Type B pancreatic cell (in vitro differentiated cells): ENCODE measurements at regions not wholly inside any gene's neighbourhood (a gene's known extent, or its start where the extent isn't known, plus 50 kb on each side); places are given as distances from the start of the nearest gene placed in this dataset.
A peak's percentile ranks its signal among the peaks of the same experiment; 100 is the strongest.

Experiments
- DNase-seq: peaks from one replicate; pipeline ENCODE4 v3.0.0; 2021; ENCODE audit warnings: mixed read lengths; ENCODE audit not compliant: unreplicated experiment; ENCODE audit errors: extremely low spot score
- H3K27ac Mint-ChIP-seq: 2 replicates; pipeline ENCODE4 v1.8.0; 2021; ENCODE audit warnings: mild to moderate bottlenecking, mixed read lengths
- H3K27me3 Mint-ChIP-seq: 2 replicates; pipeline ENCODE4 v1.8.0; 2021; ENCODE audit warnings: mixed read lengths
- H3K36me3 Mint-ChIP-seq: 2 replicates; pipeline ENCODE4 v1.8.0; 2021; ENCODE audit warnings: mixed read lengths
- H3K4me1 Mint-ChIP-seq: one replicate; pipeline ENCODE4 v1.8.0; 2021; ENCODE audit warnings: mixed read lengths; ENCODE audit not compliant: unreplicated experiment
- H3K4me3 Mint-ChIP-seq: 2 replicates; pipeline ENCODE4 v1.8.0; 2021; ENCODE audit warnings: mild to moderate bottlenecking, mixed read lengths
- H3K9me3 Mint-ChIP-seq: 2 replicates; pipeline ENCODE4 v1.8.0; 2021; ENCODE audit warnings: mixed read lengths
- TF ChIP-seq, protein P1 (sequence below): fragments of 200-600 bp; sonication (generic); conservative IDR thresholded peaks from 2 replicates; pipeline ENCODE4 v1.5.0; 2021; ENCODE audit warnings: antibody characterized with exemption, mild to moderate bottlenecking

DNA sequence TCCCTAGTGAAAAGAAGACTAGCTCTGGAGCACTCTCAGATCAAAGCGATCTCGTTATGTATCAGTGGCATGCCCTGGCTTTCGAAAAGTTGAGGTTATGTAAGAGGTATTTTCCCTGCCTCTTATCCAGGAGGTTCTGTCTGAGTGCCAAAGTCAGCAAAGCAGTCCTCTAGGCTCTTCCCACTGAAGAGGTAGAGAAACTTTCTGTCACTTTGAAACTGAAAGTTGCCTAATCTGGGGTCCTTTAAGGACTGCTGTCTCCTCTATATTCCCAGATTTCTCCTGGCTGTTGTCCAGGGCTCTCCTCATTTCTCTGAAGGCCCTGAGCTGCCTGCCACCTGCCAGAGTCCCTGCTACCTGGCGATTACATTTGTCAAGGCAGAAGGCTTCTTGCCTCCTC is 96.3 kb downstream of the B3GNT2 start:
- TF ChIP-seq, protein P1, sequence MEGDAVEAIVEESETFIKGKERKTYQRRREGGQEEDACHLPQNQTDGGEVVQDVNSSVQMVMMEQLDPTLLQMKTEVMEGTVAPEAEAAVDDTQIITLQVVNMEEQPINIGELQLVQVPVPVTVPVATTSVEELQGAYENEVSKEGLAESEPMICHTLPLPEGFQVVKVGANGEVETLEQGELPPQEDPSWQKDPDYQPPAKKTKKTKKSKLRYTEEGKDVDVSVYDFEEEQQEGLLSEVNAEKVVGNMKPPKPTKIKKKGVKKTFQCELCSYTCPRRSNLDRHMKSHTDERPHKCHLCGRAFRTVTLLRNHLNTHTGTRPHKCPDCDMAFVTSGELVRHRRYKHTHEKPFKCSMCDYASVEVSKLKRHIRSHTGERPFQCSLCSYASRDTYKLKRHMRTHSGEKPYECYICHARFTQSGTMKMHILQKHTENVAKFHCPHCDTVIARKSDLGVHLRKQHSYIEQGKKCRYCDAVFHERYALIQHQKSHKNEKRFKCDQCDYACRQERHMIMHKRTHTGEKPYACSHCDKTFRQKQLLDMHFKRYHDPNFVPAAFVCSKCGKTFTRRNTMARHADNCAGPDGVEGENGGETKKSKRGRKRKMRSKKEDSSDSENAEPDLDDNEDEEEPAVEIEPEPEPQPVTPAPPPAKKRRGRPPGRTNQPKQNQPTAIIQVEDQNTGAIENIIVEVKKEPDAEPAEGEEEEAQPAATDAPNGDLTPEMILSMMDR: no peak
- Mint-ChIP-seq H3K36me3 (no peaks in the 10 kb centered on the region), H3K27me3 (no peaks in the 10 kb centered on the region), H3K27ac (peak overlapping the region; percentile 53), H3K4me1 (peaks cover 23% of the 10 kb centered on the region), H3K9me3 (no peaks in the 10 kb centered on the region), H3K4me3 (peak overlapping the region; percentile 44)
- no peak for DNase-seq

DNA sequence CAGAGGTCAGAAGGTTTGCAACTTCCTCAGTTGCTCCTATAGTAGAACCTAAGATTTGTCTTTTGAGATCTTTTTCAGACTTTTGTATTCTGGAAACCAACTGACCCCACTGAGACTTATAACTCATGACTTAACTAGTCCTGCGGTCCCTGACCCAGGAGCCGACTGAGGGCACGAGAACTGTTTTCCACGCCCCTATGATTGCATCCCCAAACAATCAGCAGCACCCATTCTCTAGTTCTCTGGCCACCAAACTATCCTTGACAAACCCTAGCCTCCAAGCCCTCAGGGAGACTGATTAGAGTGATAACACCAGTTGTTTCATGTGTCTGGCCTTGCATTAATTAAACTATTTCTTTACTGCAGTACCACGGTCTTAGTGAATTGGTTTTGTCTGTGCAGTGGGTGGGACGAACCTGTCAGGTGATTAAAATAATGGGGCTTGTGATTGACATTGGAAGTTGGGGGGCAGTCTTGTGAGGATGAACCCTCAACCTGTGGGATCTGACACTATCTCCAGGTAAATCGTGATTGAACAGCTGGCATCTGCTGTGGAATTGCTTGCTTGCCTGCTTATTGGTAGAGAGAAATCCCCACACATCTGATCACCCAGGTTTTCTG is 95.7 kb downstream of the B3GNT2 start:
- H3K36me3 Mint-ChIP-seq: no peaks in the 10 kb centered on the region
- TF ChIP-seq, protein P1: no peak
- peak overlapping the region; percentile 53 for H3K27ac Mint-ChIP-seq
- DNase-seq: no peak
- H3K9me3 Mint-ChIP-seq: no peaks in the 10 kb centered on the region
- peaks cover 23% of the 10 kb centered on the region for H3K4me1 Mint-ChIP-seq
- H3K27me3 Mint-ChIP-seq: no peaks in the 10 kb centered on the region
- no peak overlapping the region for H3K4me3 Mint-ChIP-seq

DNA sequence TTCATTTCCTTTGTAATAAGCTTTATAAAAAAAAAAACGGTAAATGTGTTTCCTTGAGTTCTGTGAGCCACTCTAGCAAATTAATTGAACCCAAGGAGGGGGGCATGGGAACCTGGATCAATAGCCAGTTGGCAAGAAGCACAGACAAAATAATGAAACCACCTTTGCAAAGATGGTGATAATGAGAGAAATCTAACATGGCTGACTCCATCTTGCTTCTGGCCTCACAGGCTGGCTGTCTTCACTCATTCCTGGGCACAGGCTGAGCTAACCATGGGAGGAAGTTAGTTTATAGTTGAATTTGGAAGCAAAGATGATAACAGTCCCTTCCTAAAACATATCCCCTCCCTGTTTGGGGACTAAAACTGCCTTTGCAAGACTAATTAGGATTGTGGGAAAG is 95.1 kb downstream of the B3GNT2 start:
- Mint-ChIP-seq H3K36me3 (no peaks in the 10 kb centered on the region), H3K27me3 (no peaks in the 10 kb centered on the region), H3K4me1 (peaks cover 23% of the 10 kb centered on the region), H3K4me3 (no peak overlapping the region), H3K27ac (no peak overlapping the region), H3K9me3 (no peaks in the 10 kb centered on the region)
- TF ChIP-seq, protein P1: no peak
- DNase-seq: no peak

DNA sequence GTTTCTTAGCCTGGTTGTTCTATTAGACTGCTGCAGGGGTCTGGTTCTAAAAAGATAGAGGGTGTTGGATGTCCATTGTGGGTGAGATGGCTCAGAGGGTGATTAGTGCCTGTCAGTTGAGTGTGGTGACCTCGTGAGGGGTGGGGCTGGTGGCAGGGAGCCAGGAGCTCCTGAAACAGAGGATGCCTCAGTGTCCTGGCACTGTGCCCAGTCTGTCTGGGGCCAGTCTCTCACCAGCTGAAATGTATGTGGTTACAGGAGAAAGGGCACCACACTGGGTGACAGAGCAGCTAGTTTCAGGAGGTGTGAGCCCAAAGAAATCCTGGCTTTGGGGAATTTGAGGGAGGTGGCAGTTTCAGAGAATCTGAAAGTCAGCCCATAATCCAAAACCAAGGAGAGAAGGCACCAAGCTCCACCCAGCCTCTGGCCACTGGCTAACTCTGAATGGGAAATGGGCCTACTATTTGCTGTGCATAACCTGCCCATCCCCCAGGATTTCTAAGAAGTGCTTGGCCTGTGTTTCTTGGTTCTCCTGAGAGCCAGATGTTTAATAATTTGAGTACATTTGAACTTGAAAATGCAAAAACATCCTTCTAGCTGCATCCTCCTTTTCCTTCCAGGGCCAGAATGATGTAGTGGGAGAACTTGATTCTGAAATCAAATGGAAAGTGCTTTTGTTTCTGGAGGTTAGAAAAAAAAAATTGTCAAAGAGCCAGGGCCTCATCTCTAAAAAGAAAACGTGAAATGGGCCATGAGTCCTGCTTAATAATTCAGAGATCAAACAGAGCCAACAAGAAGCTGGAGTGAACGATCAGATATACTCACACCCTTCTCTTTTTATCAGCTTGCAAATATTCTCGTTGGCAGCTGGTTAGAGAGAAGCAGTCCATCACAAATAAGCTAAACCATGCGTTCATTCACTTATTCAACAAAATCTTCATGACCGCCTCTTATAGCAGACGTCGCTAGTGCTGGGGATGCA is 92.3 kb downstream of the B3GNT2 start:
- no peaks in the 10 kb centered on the region for H3K36me3 Mint-ChIP-seq
- TF ChIP-seq, protein P1: no peak
- no peaks in the 10 kb centered on the region for H3K27me3 Mint-ChIP-seq
- DNase-seq: no peak
- H3K4me1 Mint-ChIP-seq: peaks cover 19% of the 10 kb centered on the region
- no peak overlapping the region for H3K4me3 Mint-ChIP-seq
- peaks cover 7% of the 10 kb centered on the region for H3K9me3 Mint-ChIP-seq
- H3K27ac Mint-ChIP-seq: peak overlapping the region; percentile 68

DNA sequence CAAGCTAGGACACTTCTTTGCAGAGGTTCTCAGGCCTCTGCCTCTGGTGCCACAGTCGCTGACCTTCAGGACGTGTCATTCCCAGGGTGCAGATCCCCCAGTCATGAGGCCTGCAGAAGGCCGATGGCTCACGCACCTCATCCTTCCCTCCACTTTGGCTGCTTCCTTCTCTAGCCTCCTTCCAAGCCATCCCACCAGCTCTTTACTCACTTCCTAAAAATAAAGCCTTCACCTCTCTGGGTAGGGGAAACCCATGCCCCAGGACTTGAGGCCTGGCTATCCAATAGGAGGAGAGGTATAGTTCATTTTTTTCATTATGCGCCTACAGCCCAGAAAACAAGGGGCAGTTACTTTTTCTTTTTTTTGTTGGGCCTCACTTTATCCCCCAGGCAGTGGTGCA is 91.4 kb downstream of the B3GNT2 start:
- TF ChIP-seq, protein P1: no peak
- no peak for DNase-seq
- H3K9me3 Mint-ChIP-seq: peaks cover 7% of the 10 kb centered on the region
- H3K27me3 Mint-ChIP-seq: no peaks in the 10 kb centered on the region
- no peaks in the 10 kb centered on the region for H3K36me3 Mint-ChIP-seq
- H3K4me3 Mint-ChIP-seq: no peak overlapping the region
- H3K4me1 Mint-ChIP-seq: peaks cover 16% of the 10 kb centered on the region
- H3K27ac Mint-ChIP-seq: no peak overlapping the region
